Panc1 (cell line): ENCODE measurements at regions not wholly inside any gene's neighbourhood (a gene's known extent, or its start where the extent isn't known, plus 50 kb on each side); places are given as distances from the start of the nearest gene placed in this dataset.

Experiments
- ATAC-seq: fragments of 200-7000 bp; cut with Tn5 transposase; 2 replicates; pipeline ENCODE4 v1.9.1; 2020; ENCODE audit warnings: mild to moderate bottlenecking, moderate library complexity
- BruUV-seq: library from RNA; stranded (reverse); fragments of 400-500 nt; replicated peaks from 2 replicates; lab custom pipeline; 2021; lab: Mats Ljungman, UMichigan
- CTCF ChIA-PET: fragments of 300-600 bp; sonication (Branson Sonifier 250); formaldehyde crosslinking; loops from one replicate; lab custom pipeline; 2022; ENCODE audit warnings: antibody characterized with exemption; lab: Charles Lee
- POLR2A ChIA-PET: fragments of 300-600 bp; sonication (Branson Sonifier 250); formaldehyde crosslinking; loops from one replicate; lab custom pipeline; 2022; ENCODE audit warnings: antibody characterized with exemption; lab: Charles Lee
- DNase-seq: peaks from one replicate; pipeline ENCODE4 v3.0.0-alpha.2; 2010; ENCODE audit warnings: low read depth, low spot score
- H3K27ac ChIP-seq: 2 replicates; pipeline ENCODE4 v1.5.1; 2011; ENCODE audit warnings: mild to moderate bottlenecking, low read length, inconsistent platforms
- H3K27me3 ChIP-seq: fragments of 200-500 bp; sonication (Bioruptor generic); 2 replicates; pipeline ENCODE4 v1.6.0; 2014; ENCODE audit warnings: low read length, inconsistent platforms; ENCODE audit not compliant: control insufficient read depth, insufficient read depth
- H3K36me3 ChIP-seq: fragments of 200-500 bp; sonication (Bioruptor generic); 2 replicates; pipeline ENCODE4 v1.5.1; 2014; ENCODE audit warnings: inconsistent platforms, mild to moderate bottlenecking, low read length, moderate library complexity; ENCODE audit not compliant: control insufficient read depth, insufficient read depth
- H3K4me1 ChIP-seq: 2 replicates; pipeline ENCODE4 v1.5.1; 2011; ENCODE audit warnings: inconsistent platforms, mild to moderate bottlenecking, low read length, moderate library complexity; ENCODE audit not compliant: control insufficient read depth, insufficient read depth
- H3K4me3 ChIP-seq, 2 experiments: 2 replicates each; pipeline ENCODE4 v1.5.1; 2011 to 2012; ENCODE audit warnings: low read depth in 2 of 2, low read length in 2 of 2, mild to moderate bottlenecking in 2 of 2, inconsistent platforms in 1 of 2, moderate library complexity in 1 of 2
- H3K9me3 ChIP-seq: fragments of 200-500 bp; sonication (Bioruptor generic); 2 replicates; pipeline ENCODE4 v1.5.1; 2014; ENCODE audit warnings: low read depth, mild to moderate bottlenecking, inconsistent platforms, low read length, moderate library complexity; ENCODE audit not compliant: control insufficient read depth, insufficient read depth
- POLR2AphosphoS5 ChIP-seq: IDR thresholded peaks from 2 replicates; pipeline ENCODE4 v1.6.1; 2012; ENCODE audit warnings: mild to moderate bottlenecking, low read depth, low read length, moderate library complexity
- SIN3A ChIP-seq: IDR thresholded peaks from 2 replicates; pipeline ENCODE4 v1.6.1; 2012; ENCODE audit warnings: low read depth, mild to moderate bottlenecking, low read length, moderate library complexity, borderline replicate concordance; ENCODE audit not compliant: insufficient read depth
- TCF7L2 ChIP-seq: IDR thresholded peaks from 2 replicates; pipeline ENCODE4 v1.6.1; 2011; ENCODE audit warnings: mild to moderate bottlenecking, low read depth, low read length, inconsistent platforms
- in situ Hi-C: cut with HindIII; loops from 2 replicates; pipeline ENCODE4 v1.10.0; 2016; ENCODE audit warnings: low sequenced_read_pairs, low pct_unique_long_range_greater_than_20kb
- intact Hi-C: fragments of 100-400 bp; cut with micrococcal nuclease; formaldehyde crosslinking; loops from one replicate; pipeline ENCODE4 v1.10.0; 2022; ENCODE audit not compliant: unreplicated experiment
- TF ChIP-seq, protein P1 (sequence below): fragments of 450-650 bp; IDR thresholded peaks from 2 replicates; pipeline ENCODE4 v1.5.1; 2017; ENCODE audit warnings: mild to moderate bottlenecking
- TF ChIP-seq, protein P2 (sequence below), 2 experiments: IDR thresholded peaks; 2 replicates each; pipeline ENCODE4 v1.6.1; 2011 to 2012; ENCODE audit warnings: low read depth in 2 of 2, control low read depth in 1 of 2, low read length in 1 of 2, mild to moderate bottlenecking in 1 of 2, moderate library complexity in 1 of 2; ENCODE audit not compliant: insufficient read depth in 1 of 2

DNA sequence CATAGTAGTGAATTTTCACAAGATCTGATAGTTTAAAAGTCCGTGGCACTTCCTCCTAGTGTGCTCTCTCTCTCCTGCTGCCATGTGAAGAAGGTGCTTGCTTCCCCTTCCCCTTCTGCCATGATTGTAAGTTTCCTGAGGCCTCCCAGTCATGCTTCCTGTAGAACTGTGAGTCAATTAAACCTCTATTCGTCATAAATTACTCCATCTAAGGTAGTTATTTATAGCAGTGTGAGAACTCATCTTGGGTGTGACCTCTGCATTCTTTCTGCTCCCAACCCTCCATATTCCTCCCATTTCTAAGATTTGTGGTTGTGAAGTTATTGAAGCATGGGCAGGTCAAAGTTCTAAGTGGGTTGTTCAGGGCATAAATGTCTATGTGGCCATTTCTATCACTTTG is 62.1 kb upstream of the ADAMTS18 start:
- ChIA-PET CTCF (no interaction called here), POLR2A (no interaction called here)
- no peak for ATAC-seq
- Histone ChIP-seq H3K27ac (no peak overlapping the region), H3K27me3 (no peaks in the 10 kb centered on the region), H3K4me1 (peaks cover 5% of the 10 kb centered on the region; the same call in 1 of the 2 replicates), H3K36me3 (no peaks in the 10 kb centered on the region), H3K9me3 (no peaks in the 10 kb centered on the region), H3K4me3 (no peak overlapping the region)
- no TSS peak for BruUV-seq
- intact Hi-C loops: no loop called here
- TF ChIP-seq, protein P1, sequence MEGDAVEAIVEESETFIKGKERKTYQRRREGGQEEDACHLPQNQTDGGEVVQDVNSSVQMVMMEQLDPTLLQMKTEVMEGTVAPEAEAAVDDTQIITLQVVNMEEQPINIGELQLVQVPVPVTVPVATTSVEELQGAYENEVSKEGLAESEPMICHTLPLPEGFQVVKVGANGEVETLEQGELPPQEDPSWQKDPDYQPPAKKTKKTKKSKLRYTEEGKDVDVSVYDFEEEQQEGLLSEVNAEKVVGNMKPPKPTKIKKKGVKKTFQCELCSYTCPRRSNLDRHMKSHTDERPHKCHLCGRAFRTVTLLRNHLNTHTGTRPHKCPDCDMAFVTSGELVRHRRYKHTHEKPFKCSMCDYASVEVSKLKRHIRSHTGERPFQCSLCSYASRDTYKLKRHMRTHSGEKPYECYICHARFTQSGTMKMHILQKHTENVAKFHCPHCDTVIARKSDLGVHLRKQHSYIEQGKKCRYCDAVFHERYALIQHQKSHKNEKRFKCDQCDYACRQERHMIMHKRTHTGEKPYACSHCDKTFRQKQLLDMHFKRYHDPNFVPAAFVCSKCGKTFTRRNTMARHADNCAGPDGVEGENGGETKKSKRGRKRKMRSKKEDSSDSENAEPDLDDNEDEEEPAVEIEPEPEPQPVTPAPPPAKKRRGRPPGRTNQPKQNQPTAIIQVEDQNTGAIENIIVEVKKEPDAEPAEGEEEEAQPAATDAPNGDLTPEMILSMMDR: no peak
- no peak for TF ChIP-seq SIN3A
- TF ChIP-seq, protein P2, sequence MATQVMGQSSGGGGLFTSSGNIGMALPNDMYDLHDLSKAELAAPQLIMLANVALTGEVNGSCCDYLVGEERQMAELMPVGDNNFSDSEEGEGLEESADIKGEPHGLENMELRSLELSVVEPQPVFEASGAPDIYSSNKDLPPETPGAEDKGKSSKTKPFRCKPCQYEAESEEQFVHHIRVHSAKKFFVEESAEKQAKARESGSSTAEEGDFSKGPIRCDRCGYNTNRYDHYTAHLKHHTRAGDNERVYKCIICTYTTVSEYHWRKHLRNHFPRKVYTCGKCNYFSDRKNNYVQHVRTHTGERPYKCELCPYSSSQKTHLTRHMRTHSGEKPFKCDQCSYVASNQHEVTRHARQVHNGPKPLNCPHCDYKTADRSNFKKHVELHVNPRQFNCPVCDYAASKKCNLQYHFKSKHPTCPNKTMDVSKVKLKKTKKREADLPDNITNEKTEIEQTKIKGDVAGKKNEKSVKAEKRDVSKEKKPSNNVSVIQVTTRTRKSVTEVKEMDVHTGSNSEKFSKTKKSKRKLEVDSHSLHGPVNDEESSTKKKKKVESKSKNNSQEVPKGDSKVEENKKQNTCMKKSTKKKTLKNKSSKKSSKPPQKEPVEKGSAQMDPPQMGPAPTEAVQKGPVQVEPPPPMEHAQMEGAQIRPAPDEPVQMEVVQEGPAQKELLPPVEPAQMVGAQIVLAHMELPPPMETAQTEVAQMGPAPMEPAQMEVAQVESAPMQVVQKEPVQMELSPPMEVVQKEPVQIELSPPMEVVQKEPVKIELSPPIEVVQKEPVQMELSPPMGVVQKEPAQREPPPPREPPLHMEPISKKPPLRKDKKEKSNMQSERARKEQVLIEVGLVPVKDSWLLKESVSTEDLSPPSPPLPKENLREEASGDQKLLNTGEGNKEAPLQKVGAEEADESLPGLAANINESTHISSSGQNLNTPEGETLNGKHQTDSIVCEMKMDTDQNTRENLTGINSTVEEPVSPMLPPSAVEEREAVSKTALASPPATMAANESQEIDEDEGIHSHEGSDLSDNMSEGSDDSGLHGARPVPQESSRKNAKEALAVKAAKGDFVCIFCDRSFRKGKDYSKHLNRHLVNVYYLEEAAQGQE (IDR thresholded peaks at IDR 0.05; ENCODE audit: insufficient read depth in 1 of 2, low read depth in 2 of 2, low read length in 1 of 2): no peak
- no peak for TF ChIP-seq POLR2AphosphoS5
- TF ChIP-seq TCF7L2: no peak
- in situ Hi-C loops: no loop called here
- DNase-seq: no peak

DNA sequence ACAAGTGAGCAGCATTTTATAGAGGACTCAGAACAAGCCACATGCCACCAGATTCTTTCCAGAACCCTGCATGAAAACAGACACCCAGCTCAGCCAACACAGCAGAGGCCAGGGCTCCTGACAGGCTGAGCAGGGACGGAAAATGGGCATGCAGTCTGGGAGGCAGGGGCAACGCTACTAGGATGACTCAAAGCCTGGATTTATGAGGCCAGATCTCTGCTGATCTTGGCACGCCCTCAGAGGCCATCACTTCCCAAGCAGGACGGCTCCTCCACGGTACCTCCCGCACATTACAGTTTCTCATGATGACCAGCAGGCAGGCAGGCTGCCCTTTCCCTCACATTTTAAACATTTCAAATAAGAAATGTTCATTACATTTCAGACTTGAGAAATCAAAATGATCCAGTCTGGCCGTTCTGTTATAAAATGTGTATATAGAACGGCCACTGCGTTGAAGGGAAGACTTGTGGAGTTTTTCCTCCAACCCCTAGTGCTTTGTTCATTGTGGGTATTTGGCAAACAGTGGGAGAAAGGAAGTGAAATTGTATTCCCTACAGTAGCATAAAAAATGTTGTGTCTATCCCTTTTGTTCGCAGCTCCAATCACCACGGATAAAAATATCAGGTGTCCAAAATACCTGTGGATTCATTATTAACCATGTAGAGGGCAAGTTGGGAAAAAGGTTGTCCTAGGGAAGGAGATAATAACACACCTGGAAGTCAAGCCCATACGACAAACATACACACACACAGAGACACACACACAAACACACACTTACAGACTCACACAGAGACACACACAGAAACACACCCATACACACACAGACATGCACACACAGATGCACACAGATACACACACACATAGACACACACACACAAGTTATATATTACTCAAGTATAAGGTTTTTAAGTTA is 64.8 kb upstream of the ADAMTS18 start:
- CTCF ChIA-PET: no interaction called here
- DNase-seq (no peak), ATAC-seq (peak; percentile 98)
- Histone ChIP-seq H3K27me3 (no peaks in the 10 kb centered on the region), H3K4me1 (peaks cover 5% of the 10 kb centered on the region; the same call in 1 of the 2 replicates), H3K4me3 (no peak overlapping the region), H3K27ac (peak overlapping the region; percentile 40), H3K9me3 (no peaks in the 10 kb centered on the region), H3K36me3 (no peaks in the 10 kb centered on the region)
- in situ Hi-C loops (no loop called here), intact Hi-C loops (no loop called here)
- POLR2A ChIA-PET: no interaction called here
- TF ChIP-seq TCF7L2 (peak; percentile 72; the same call in 1 of the 2 replicates), POLR2AphosphoS5 (peak; percentile 32; the same call in 1 of the 2 replicates), SIN3A (no peak)
- TF ChIP-seq, protein P2 (IDR thresholded peaks at IDR 0.05; ENCODE audit: insufficient read depth in 1 of 2, low read depth in 2 of 2, low read length in 1 of 2): no peak
- TF ChIP-seq, protein P1: no peak
- no TSS peak for BruUV-seq
